Ascending aorta (tissue), 2 donors: ENCODE measurements at regions not wholly inside any gene's neighbourhood (a gene's known extent, or its start where the extent isn't known, plus 50 kb on each side); places are given as distances from the start of the nearest gene placed in this dataset.

Source experiments
- DNase-seq, 2 donors: peaks; one replicate each; pipeline ENCODE4 v3.0.0-alpha.2; 2019; ENCODE audit warnings: low spot score in 2 of 2
- H3K27ac ChIP-seq, 2 donors: fragments of 200-600 bp; sonication (generic); one replicate each; pipeline ENCODE4 v1.5.1; 2016 to 2017; ENCODE audit warnings: mild to moderate bottlenecking in 1 of 2
- H3K27me3 ChIP-seq: fragments of 200-600 bp; sonication (generic); one replicate; pipeline ENCODE4 v1.5.1; 2017
- H3K36me3 ChIP-seq, 2 donors: fragments of 200-600 bp; sonication (generic); one replicate each; pipeline ENCODE4 v1.5.1; 2016
- H3K4me1 ChIP-seq, 2 donors: fragments of 200-600 bp; sonication (generic); one replicate each; pipeline ENCODE4 v1.5.1; 2016 to 2017; ENCODE audit warnings: mild to moderate bottlenecking in 1 of 2
- H3K4me3 ChIP-seq, 2 donors: fragments of 200-600 bp; sonication (generic); one replicate each; pipeline ENCODE4 v1.5.1; 2016 to 2017; ENCODE audit warnings: mild to moderate bottlenecking in 1 of 2
- H3K9me3 ChIP-seq, 2 donors: fragments of 200-600 bp; sonication (generic); one replicate each; pipeline ENCODE4 v1.5.1; 2016
- intact Hi-C: fragments of 100-400 bp; cut with DNase I; formaldehyde crosslinking; loops from one replicate; pipeline ENCODE4 v1.15.1; 2023
- TF ChIP-seq, protein P1 (sequence below), 3 experiments: fragments of 200-600 bp in 2 of 3; fragments of 450-650 bp in 1 of 3; sonication (generic) in 2 of 3; IDR thresholded peaks; one replicate each; pipeline ENCODE4 v1.5.1; 2016 to 2019; ENCODE audit warnings: antibody characterized with exemption in 3 of 3, mild to moderate bottlenecking in 1 of 3, moderate library complexity in 1 of 3

DNA sequence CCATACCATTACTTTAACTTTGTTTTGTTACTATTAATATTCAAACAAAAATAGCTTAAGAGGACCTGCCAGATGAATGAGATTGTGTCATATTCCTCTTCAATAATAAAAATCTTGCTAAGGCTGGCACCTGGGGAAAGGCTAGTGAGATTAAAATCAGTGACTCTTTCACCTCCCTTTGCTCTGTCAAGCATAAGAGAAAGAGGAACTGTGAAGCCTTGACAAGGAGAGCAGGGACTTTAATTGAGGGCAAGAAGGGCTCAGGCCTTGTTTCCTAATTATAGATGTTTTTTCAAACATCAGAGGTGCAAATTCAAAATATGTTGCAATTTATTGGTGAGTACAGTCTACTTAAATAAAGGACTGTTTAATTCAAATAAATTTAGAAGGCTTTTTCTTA, 91.7 kb downstream of the SPATA31D1 start:
- no peak for DNase-seq
- no peak overlapping the region for H3K27ac ChIP-seq
- TF ChIP-seq, protein P1, sequence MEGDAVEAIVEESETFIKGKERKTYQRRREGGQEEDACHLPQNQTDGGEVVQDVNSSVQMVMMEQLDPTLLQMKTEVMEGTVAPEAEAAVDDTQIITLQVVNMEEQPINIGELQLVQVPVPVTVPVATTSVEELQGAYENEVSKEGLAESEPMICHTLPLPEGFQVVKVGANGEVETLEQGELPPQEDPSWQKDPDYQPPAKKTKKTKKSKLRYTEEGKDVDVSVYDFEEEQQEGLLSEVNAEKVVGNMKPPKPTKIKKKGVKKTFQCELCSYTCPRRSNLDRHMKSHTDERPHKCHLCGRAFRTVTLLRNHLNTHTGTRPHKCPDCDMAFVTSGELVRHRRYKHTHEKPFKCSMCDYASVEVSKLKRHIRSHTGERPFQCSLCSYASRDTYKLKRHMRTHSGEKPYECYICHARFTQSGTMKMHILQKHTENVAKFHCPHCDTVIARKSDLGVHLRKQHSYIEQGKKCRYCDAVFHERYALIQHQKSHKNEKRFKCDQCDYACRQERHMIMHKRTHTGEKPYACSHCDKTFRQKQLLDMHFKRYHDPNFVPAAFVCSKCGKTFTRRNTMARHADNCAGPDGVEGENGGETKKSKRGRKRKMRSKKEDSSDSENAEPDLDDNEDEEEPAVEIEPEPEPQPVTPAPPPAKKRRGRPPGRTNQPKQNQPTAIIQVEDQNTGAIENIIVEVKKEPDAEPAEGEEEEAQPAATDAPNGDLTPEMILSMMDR (IDR thresholded peaks at IDR 0.05): no peak
- no peaks in the 10 kb centered on the region for H3K9me3 ChIP-seq
- H3K4me1 ChIP-seq: no peaks in the 10 kb centered on the region
- no peaks in the 10 kb centered on the region for H3K27me3 ChIP-seq
- intact Hi-C loops: no loop called here
- no peaks in the 10 kb centered on the region for H3K36me3 ChIP-seq
- H3K4me3 ChIP-seq: no peak overlapping the region

- H3K4me1 ChIP-seq: no peaks in the 10 kb centered on the region
- no peak overlapping the region for H3K4me3 ChIP-seq
- no peak for DNase-seq
- no peak overlapping the region for H3K27ac ChIP-seq
- intact Hi-C loops: no loop called here
- H3K9me3 ChIP-seq: no peaks in the 10 kb centered on the region
- TF ChIP-seq, protein P1 (IDR thresholded peaks at IDR 0.05): no peak
- no peaks in the 10 kb centered on the region for H3K36me3 ChIP-seq
- no peaks in the 10 kb centered on the region for H3K27me3 ChIP-seq
Measured at GRCh38 chr9:82081496-82081895, 92.9 kb downstream of the SPATA31D1 start.

DNA sequence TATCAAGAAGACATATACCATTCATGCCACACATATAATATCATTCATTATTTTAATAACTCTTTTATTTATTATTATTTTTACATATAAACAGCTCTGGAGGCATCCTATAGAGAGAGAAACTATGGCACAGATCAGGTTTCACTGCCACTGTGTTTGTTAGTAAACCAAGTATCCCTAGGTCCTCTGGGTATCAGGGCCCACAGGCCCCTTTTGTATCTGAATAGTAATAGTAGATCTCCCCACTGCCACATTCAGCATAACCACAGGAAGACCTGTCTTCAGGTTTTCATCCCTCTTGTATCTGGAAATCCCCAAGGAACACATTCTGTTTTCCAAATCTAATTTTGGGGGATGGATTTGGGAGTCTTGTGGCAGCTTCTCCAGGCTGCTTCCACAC, 94.0 kb downstream of the SPATA31D1 start:
- intact Hi-C loops: no loop called here
- TF ChIP-seq, protein P1 (IDR thresholded peaks at IDR 0.05): no peak
- no peak overlapping the region for H3K4me3 ChIP-seq

DNA sequence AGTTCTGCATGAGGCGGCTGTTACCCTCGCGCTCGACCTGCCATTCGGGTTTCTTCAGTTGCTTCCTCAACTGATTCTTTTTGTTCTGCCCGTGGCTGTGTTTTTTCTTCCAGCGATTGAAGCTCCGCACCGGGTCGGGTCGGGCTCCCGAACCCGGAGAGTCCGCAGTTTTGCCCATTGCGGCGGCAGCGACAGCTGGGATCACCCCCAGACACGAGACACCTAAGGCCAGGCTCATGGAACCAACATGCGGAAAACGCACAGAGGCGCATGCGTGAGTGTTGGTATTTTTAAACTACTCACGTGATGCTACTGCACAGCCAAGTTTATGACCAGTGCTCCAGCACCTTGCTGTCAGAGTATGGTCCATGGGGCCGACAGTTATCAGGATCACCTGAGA, 100.0 kb downstream of the SPATA31D1 start:
- intact Hi-C loops: no loop called here
- Histone ChIP-seq H3K36me3 (no peaks in the 10 kb centered on the region), H3K27ac (no peak overlapping the region), H3K27me3 (no peaks in the 10 kb centered on the region), H3K4me3 (no peak overlapping the region), H3K4me1 (no peaks in the 10 kb centered on the region), H3K9me3 (no peaks in the 10 kb centered on the region)
- no peak for DNase-seq
- TF ChIP-seq, protein P1 (IDR thresholded peaks at IDR 0.05): no peak

More for the DNA sequence above, 94.0 kb downstream of the SPATA31D1 start:
- H3K9me3 ChIP-seq: no peaks in the 10 kb centered on the region
- no peaks in the 10 kb centered on the region for H3K27me3 ChIP-seq
- DNase-seq: no peak
- no peak overlapping the region for H3K27ac ChIP-seq
- H3K36me3 ChIP-seq: no peaks in the 10 kb centered on the region
- no peaks in the 10 kb centered on the region for H3K4me1 ChIP-seq

DNA sequence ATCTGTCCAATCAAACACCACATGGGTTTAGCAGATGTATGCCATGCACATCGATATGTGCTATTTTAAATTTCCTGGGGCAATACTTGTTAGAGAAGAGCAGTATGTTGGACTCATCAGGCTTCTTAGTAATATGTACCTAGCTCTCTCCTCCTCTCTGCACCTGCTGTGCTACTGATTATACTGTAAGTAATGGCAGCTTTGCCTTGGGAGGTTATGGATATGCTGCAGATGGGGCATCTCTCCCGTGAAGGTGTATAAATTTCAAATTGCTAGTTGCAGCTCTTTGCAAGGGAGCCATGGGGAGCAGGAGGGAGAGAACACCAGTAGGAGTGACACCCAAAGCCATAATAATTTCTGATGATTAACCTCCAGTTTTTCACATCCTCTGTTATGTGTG, 101.5 kb downstream of the SPATA31D1 start:
- no peaks in the 10 kb centered on the region for H3K27me3 ChIP-seq
- no peak overlapping the region for H3K27ac ChIP-seq
- no peak for DNase-seq
- H3K4me3 ChIP-seq: no peak overlapping the region
- intact Hi-C loops: no loop called here
- TF ChIP-seq, protein P1 (IDR thresholded peaks at IDR 0.05): no peak
- H3K4me1 ChIP-seq: no peaks in the 10 kb centered on the region
- H3K36me3 ChIP-seq: no peaks in the 10 kb centered on the region
- H3K9me3 ChIP-seq: no peaks in the 10 kb centered on the region

DNA sequence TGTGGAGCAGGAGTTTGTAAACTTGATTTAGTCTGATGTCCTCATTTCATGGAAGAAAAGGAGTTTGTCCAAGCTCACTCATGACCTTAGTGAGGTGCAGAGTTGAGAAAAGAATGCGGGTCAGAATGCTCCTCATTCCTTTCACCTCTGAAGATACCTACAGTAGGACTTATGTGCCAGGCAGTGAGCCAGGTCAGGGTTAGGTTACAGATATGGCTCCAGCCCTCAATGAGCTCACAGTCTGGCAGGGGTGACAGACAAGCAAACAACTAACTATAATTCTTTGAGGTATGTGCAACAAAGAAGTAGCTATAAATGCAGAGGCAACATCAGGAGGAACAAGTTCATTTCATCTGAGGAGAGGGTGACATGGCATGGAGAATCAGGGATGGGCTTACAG, 102.5 kb downstream of the SPATA31D1 start:
- Histone ChIP-seq H3K4me3 (no peak overlapping the region), H3K27ac (no peak overlapping the region), H3K27me3 (no peaks in the 10 kb centered on the region), H3K4me1 (no peaks in the 10 kb centered on the region), H3K9me3 (no peaks in the 10 kb centered on the region), H3K36me3 (no peaks in the 10 kb centered on the region)
- intact Hi-C loops: no loop called here
- TF ChIP-seq, protein P1 (IDR thresholded peaks at IDR 0.05): no peak
- no peak for DNase-seq
